Calu3 (cell line): ENCODE measurements at regions not wholly inside any gene's neighbourhood (a gene's known extent, or its start where the extent isn't known, plus 50 kb on each side); places are given as distances from the start of the nearest gene placed in this dataset.

ENCODE experiments used
- BruUV-seq: library from RNA; stranded (reverse); fragments of 400-500 nt; replicated peaks from 2 replicates; lab custom pipeline; 2021; lab: Mats Ljungman, UMichigan
- CTCF ChIA-PET: fragments of 300-600 bp; sonication (Branson Sonifier 250); formaldehyde crosslinking; loops from one replicate; lab custom pipeline; 2022; ENCODE audit warnings: antibody characterized with exemption; lab: Charles Lee
- DNase-seq: peaks from one replicate; pipeline ENCODE4 v3.0.0; 2022
- H3K27ac Mint-ChIP-seq: one replicate; pipeline ENCODE4 v1.8.0; 2022; ENCODE audit warnings: mixed read lengths; ENCODE audit not compliant: unreplicated experiment
- H3K27me3 Mint-ChIP-seq: one replicate; pipeline ENCODE4 v1.8.0; 2022; ENCODE audit warnings: mixed read lengths; ENCODE audit not compliant: unreplicated experiment
- H3K36me3 Mint-ChIP-seq: one replicate; pipeline ENCODE4 v1.8.0; 2022; ENCODE audit warnings: mild to moderate bottlenecking, moderate library complexity, mixed read lengths; ENCODE audit not compliant: insufficient read depth, unreplicated experiment
- H3K4me1 Mint-ChIP-seq: one replicate; pipeline ENCODE4 v1.8.0; 2022; ENCODE audit warnings: mild to moderate bottlenecking, low read depth, mixed read lengths; ENCODE audit not compliant: unreplicated experiment
- H3K4me3 Mint-ChIP-seq: one replicate; pipeline ENCODE4 v1.8.0; 2022; ENCODE audit warnings: mild to moderate bottlenecking, low read depth, moderate library complexity, mixed read lengths; ENCODE audit not compliant: unreplicated experiment
- H3K9me3 Mint-ChIP-seq: one replicate; pipeline ENCODE4 v1.8.0; 2022; ENCODE audit warnings: low read depth, mixed read lengths; ENCODE audit not compliant: unreplicated experiment
- CTCF ChIP-seq: fragments of 200-600 bp; IDR thresholded peaks from one replicate; pipeline ENCODE4 v1.8.0; 2022; ENCODE audit warnings: antibody characterized with exemption; ENCODE audit not compliant: unreplicated experiment
- intact Hi-C: fragments of 100-400 bp; cut with micrococcal nuclease; formaldehyde crosslinking; loops from one replicate; pipeline ENCODE4 v1.10.0; 2022; ENCODE audit not compliant: unreplicated experiment

GRCh38 chr14:62303437-62303836 is 541.2 kb downstream of the SNAPC1 start:
- intact Hi-C loops: loop anchor here (10.0 kb wide), 1 partner anchor 119 kb away; no protein-coding TSS in a partner anchor
- CTCF ChIA-PET: interaction anchor here (1.3 kb wide), 1 partner anchor 52 kb away, joined by 3 read pairs; no protein-coding TSS in a partner anchor
- no peak overlapping the region for H3K27ac Mint-ChIP-seq

GRCh38 chr14:62304257-62304656 is 542.0 kb downstream of the SNAPC1 start:
- peaks cover 2% of the 10 kb centered on the region for H3K9me3 Mint-ChIP-seq
- peak overlapping the region; percentile 29 for H3K4me3 Mint-ChIP-seq
- no peaks in the 10 kb centered on the region for H3K27me3 Mint-ChIP-seq
- H3K27ac Mint-ChIP-seq: peak overlapping the region; percentile 9
- DNase-seq: peak; percentile 21
- H3K36me3 Mint-ChIP-seq: peaks cover 6% of the 10 kb centered on the region
- CTCF ChIA-PET: interaction anchor here (1.3 kb wide), 1 partner anchor 53 kb away, joined by 3 read pairs; no protein-coding TSS in a partner anchor
- intact Hi-C loops: loop anchor here (10.0 kb wide), 1 partner anchor 119 kb away; no protein-coding TSS in a partner anchor
- H3K4me1 Mint-ChIP-seq: peaks cover 51% of the 10 kb centered on the region
- TF ChIP-seq CTCF: no peak
- BruUV-seq: no TSS peak

More at GRCh38 chr14:62303437-62303836, 541.2 kb downstream of the SNAPC1 start:
- Mint-ChIP-seq H3K4me1 (peaks cover 51% of the 10 kb centered on the region), H3K9me3 (peaks cover 2% of the 10 kb centered on the region), H3K36me3 (peaks cover 6% of the 10 kb centered on the region), H3K4me3 (no peak overlapping the region), H3K27me3 (no peaks in the 10 kb centered on the region)
- no peak for DNase-seq
- BruUV-seq: no TSS peak
- no peak for TF ChIP-seq CTCF

GRCh38 chr14:62307844-62308243 is 545.6 kb downstream of the SNAPC1 start:
- DNase-seq: no peak
- Mint-ChIP-seq H3K4me3 (no peak overlapping the region), H3K9me3 (no peaks in the 10 kb centered on the region), H3K27ac (no peak overlapping the region), H3K4me1 (peaks cover 26% of the 10 kb centered on the region), H3K36me3 (peaks cover 6% of the 10 kb centered on the region), H3K27me3 (no peaks in the 10 kb centered on the region)
- CTCF ChIA-PET: no interaction called here
- BruUV-seq: no TSS peak
- intact Hi-C loops: loop anchor here (10.0 kb wide), 1 partner anchor 123 kb away; no protein-coding TSS in a partner anchor
- TF ChIP-seq CTCF: no peak

- peaks cover 21% of the 10 kb centered on the region for H3K4me1 Mint-ChIP-seq
- H3K36me3 Mint-ChIP-seq: peaks cover 6% of the 10 kb centered on the region
- CTCF ChIA-PET: no interaction called here
- TF ChIP-seq CTCF: no peak
- BruUV-seq: no TSS peak
- DNase-seq: no peak
- H3K9me3 Mint-ChIP-seq: no peaks in the 10 kb centered on the region
- H3K4me3 Mint-ChIP-seq: no peak overlapping the region
- intact Hi-C loops: loop anchor here (10.0 kb wide), 1 partner anchor 124 kb away; no protein-coding TSS in a partner anchor
- no peaks in the 10 kb centered on the region for H3K27me3 Mint-ChIP-seq
- H3K27ac Mint-ChIP-seq: no peak overlapping the region
Observed at GRCh38 chr14:62308316-62308715, 546.1 kb downstream of the SNAPC1 start.
